ENCODE measurements at regions not wholly inside any gene's neighbourhood (a gene's known extent, or its start where the extent isn't known, plus 50 kb on each side); places are given as distances from the start of the nearest gene placed in this dataset.

- Histone ChIP-seq H3K36me3 (ENCODE audit: control insufficient read depth in 2 of 2, extremely low read depth in 1 of 2, insufficient read depth in 2 of 2, low read length in 2 of 2) (no peaks in the 10 kb centered on the region), H3K4me1 (ENCODE audit: control insufficient read depth, extremely low read depth, insufficient read depth, low read length) (no peaks in the 10 kb centered on the region), H3K9me3 (replicated peaks; ENCODE audit: control insufficient read depth, insufficient read depth, low read length) (no peaks in the 10 kb centered on the region), H3K9me1 (replicated peaks; ENCODE audit: control insufficient read depth, extremely low read depth, insufficient read depth, low read length) (no peaks in the 10 kb centered on the region), H3K27ac (ENCODE audit: insufficient read depth, low read depth, low read length) (no peak overlapping the region), H3K27me3 (ENCODE audit: control insufficient read depth in 2 of 2, insufficient read depth in 2 of 2, low read length in 2 of 2) (no peaks in the 10 kb centered on the region), H2AFZ (ENCODE audit: low read depth, low read length) (no peak overlapping the region), H4K20me1 (replicated peaks; ENCODE audit: control insufficient read depth, extremely low read depth, insufficient read depth, low read length) (no peaks in the 10 kb centered on the region), H3K4me3 (replicated peaks in 1 of 3; ENCODE audit: insufficient read depth in 1 of 3, low read depth in 1 of 3, low read length in 3 of 3) (no peak overlapping the region), H3K4me2 (ENCODE audit: insufficient read depth, low read length) (no peak overlapping the region), H3K9ac (replicated peaks; ENCODE audit: extremely low read depth, insufficient read depth, low read length) (no peak overlapping the region), H3K79me2 (ENCODE audit: control insufficient read depth, insufficient read depth, low read length) (no peaks in the 10 kb centered on the region)
- TF ChIP-seq MYC (IDR thresholded peaks at IDR 0.05; ENCODE audit: low read depth, low read length) (no peak), GATA2 (IDR thresholded peaks at IDR 0.05; ENCODE audit: insufficient read depth, insufficient read length, low read depth, low read length) (no peak), EZH2 (IDR thresholded peaks at IDR 0.05; ENCODE audit: borderline replicate concordance, low read depth, low read length, severe bottlenecking) (no peak), CTCF (IDR thresholded peaks at IDR 0.05; ENCODE audit: extremely low read depth in 1 of 2, insufficient read depth in 1 of 2, low read depth in 1 of 2, low read length in 2 of 2) (no peak), FOS (IDR thresholded peaks at IDR 0.05; ENCODE audit: borderline replicate concordance, insufficient read depth, low read length) (no peak), POLR2A (IDR thresholded peaks at IDR 0.05; ENCODE audit: low read depth, low read length) (no peak), POLR2AphosphoS5 (IDR thresholded peaks at IDR 0.05; ENCODE audit: insufficient read depth, low read depth, low read length) (no peak), JUN (IDR thresholded peaks at IDR 0.05; ENCODE audit: borderline replicate concordance, insufficient read depth, insufficient read length, low read depth) (no peak)
- TF ChIP-seq, protein P1, sequence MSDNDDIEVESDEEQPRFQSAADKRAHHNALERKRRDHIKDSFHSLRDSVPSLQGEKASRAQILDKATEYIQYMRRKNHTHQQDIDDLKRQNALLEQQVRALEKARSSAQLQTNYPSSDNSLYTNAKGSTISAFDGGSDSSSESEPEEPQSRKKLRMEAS (IDR thresholded peaks at IDR 0.05; ENCODE audit: insufficient read depth, insufficient read length): no peak
- dilution Hi-C loops (cut with MboI; ENCODE audit: extremely low pct_ligation_motif_present, low sequenced_read_pairs): no loop called here
- DNase-seq (ENCODE audit: low read depth, low spot score): no peak
- no TSS peak for BruUV-seq (replicated peaks)
- ChIA-PET CTCF (no interaction called here), POLR2A (no interaction called here)
- intact Hi-C loops (cut with micrococcal nuclease): no loop called here
- no peak for FAIRE-seq
Measured at GRCh38 chr5:152306386-152306785, 98.7 kb downstream of the NMUR2 start.

Data from endothelial cell of umbilical vein (primary cell).